ENCODE measurements at regions not wholly inside any gene's neighbourhood (a gene's known extent, or its start where the extent isn't known, plus 50 kb on each side); places are given as distances from the start of the nearest gene placed in this dataset.

DNA sequence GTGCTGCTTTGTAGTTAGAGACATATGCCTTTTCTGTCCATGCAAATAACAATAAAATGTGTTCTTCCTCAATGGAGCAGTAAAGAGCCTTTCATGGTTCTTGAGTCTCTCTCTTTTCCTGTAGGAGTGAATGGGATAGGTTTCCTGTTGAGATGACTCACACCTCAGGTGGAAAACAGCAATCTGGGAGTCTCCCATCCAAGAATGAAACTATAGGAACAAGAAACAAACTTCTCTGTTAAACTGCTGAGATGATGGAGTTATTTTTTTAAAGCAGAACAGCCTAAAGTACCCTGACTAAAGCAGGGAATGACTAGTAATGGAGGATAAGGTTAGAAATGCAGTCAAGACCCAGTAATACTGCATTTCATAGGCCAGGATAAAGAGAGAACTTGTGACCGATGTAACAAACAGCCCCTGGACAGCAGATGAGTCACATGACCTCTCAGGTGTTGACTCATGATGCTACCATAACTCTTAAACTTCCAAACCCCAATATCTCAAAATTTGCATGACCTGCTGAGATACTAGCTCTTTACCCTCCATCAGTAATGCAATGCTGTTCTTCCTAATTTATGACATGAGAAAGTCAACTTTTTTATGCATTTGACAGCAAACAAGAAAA, 548.9 kb downstream of the CBLN4 start:
- TF ChIP-seq MYC (IDR thresholded peaks at IDR 0.05; ENCODE audit: low read depth, low read length) (no peak), POLR2A (IDR thresholded peaks at IDR 0.05; ENCODE audit: extremely low read depth, insufficient read length) (no peak)
- TF ChIP-seq, protein P1, sequence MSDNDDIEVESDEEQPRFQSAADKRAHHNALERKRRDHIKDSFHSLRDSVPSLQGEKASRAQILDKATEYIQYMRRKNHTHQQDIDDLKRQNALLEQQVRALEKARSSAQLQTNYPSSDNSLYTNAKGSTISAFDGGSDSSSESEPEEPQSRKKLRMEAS (IDR thresholded peaks at IDR 0.05; ENCODE audit: low read depth, low read length), result no peak
- TF ChIP-seq, protein P2, sequence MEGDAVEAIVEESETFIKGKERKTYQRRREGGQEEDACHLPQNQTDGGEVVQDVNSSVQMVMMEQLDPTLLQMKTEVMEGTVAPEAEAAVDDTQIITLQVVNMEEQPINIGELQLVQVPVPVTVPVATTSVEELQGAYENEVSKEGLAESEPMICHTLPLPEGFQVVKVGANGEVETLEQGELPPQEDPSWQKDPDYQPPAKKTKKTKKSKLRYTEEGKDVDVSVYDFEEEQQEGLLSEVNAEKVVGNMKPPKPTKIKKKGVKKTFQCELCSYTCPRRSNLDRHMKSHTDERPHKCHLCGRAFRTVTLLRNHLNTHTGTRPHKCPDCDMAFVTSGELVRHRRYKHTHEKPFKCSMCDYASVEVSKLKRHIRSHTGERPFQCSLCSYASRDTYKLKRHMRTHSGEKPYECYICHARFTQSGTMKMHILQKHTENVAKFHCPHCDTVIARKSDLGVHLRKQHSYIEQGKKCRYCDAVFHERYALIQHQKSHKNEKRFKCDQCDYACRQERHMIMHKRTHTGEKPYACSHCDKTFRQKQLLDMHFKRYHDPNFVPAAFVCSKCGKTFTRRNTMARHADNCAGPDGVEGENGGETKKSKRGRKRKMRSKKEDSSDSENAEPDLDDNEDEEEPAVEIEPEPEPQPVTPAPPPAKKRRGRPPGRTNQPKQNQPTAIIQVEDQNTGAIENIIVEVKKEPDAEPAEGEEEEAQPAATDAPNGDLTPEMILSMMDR (IDR thresholded peaks at IDR 0.05; ENCODE audit: low read depth, low read length), result no peak
- no peak overlapping the region for H3K4me3 ChIP-seq (ENCODE audit: low read depth, low read length)
- no peak for DNase-seq (ENCODE audit: low read depth)

DNA sequence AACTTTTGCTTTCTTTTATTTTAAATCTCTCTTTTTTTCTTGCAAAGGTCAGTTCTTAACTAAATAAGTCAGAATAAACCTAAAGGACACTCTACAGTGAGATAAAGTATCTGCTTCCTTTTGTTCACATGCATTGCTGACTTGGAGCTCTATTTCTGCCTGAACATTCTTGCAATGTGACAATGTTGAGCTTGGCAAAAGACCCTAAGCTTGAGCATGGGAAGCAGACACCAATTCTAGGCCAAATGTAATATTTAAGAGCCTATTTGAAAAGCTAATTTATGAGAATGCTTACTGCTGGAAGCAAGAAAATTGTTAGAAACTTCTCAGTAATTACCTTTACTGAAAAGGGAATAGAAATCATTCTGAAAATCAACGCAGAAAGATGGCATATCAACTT, 556.2 kb downstream of the CBLN4 start:
- DNase-seq (ENCODE audit: low read depth), result no peak
- TF ChIP-seq, protein P2 (IDR thresholded peaks at IDR 0.05; ENCODE audit: low read depth, low read length), result no peak
- TF ChIP-seq MYC (IDR thresholded peaks at IDR 0.05; ENCODE audit: low read depth, low read length) (no peak), POLR2A (IDR thresholded peaks at IDR 0.05; ENCODE audit: extremely low read depth, insufficient read length) (no peak)
- TF ChIP-seq, protein P1 (IDR thresholded peaks at IDR 0.05; ENCODE audit: low read depth, low read length), result no peak
- no peak overlapping the region for H3K4me3 ChIP-seq (ENCODE audit: low read depth, low read length)

- no peak for DNase-seq (ENCODE audit: low read depth)
- no peak overlapping the region for H3K4me3 ChIP-seq (ENCODE audit: low read depth, low read length)
- TF ChIP-seq, protein P2 (IDR thresholded peaks at IDR 0.05; ENCODE audit: low read depth, low read length), result no peak
- TF ChIP-seq, protein P1 (IDR thresholded peaks at IDR 0.05; ENCODE audit: low read depth, low read length), result no peak
- TF ChIP-seq MYC (IDR thresholded peaks at IDR 0.05; ENCODE audit: low read depth, low read length) (no peak), POLR2A (IDR thresholded peaks at IDR 0.05; ENCODE audit: extremely low read depth, insufficient read length) (no peak)
Observed at GRCh38 chr20:55446301-55446700, 559.0 kb downstream of the CBLN4 start.

- no peak for DNase-seq (ENCODE audit: low read depth)
- TF ChIP-seq MYC (IDR thresholded peaks at IDR 0.05; ENCODE audit: low read depth, low read length) (no peak), POLR2A (IDR thresholded peaks at IDR 0.05; ENCODE audit: extremely low read depth, insufficient read length) (no peak)
- TF ChIP-seq, protein P1 (IDR thresholded peaks at IDR 0.05; ENCODE audit: low read depth, low read length), result no peak
- TF ChIP-seq, protein P2 (IDR thresholded peaks at IDR 0.05; ENCODE audit: low read depth, low read length), result no peak
- H3K4me3 ChIP-seq (ENCODE audit: low read depth, low read length), result no peak overlapping the region
Observed at GRCh38 chr20:55439070-55439469, 566.2 kb downstream of the CBLN4 start.

GRCh38 chr20:55437798-55438415, 567.4 kb downstream of the CBLN4 start:
- DNase-seq (ENCODE audit: low read depth), result no peak
- TF ChIP-seq MYC (IDR thresholded peaks at IDR 0.05; ENCODE audit: low read depth, low read length) (no peak), POLR2A (IDR thresholded peaks at IDR 0.05; ENCODE audit: extremely low read depth, insufficient read length) (no peak)
- TF ChIP-seq, protein P1 (IDR thresholded peaks at IDR 0.05; ENCODE audit: low read depth, low read length), result no peak
- TF ChIP-seq, protein P2 (IDR thresholded peaks at IDR 0.05; ENCODE audit: low read depth, low read length), result no peak
- no peak overlapping the region for H3K4me3 ChIP-seq (ENCODE audit: low read depth, low read length)
